Endothelial cell of umbilical vein (primary cell): ENCODE measurements at regions not wholly inside any gene's neighbourhood (a gene's known extent, or its start where the extent isn't known, plus 50 kb on each side); places are given as distances from the start of the nearest gene placed in this dataset.

Source experiments
- BruUV-seq: library from RNA; stranded (reverse); fragments of 400-500 nt; replicated peaks from 2 replicates; lab custom pipeline; 2021; lab: Mats Ljungman, UMichigan
- CTCF ChIA-PET: fragments of 300-600, 350-600 bp; sonication (Branson Sonifier 250); formaldehyde crosslinking; loops from one replicate; lab custom pipeline; 2021; ENCODE audit warnings: antibody characterized with exemption, inconsistent platforms; lab: Charles Lee
- POLR2A ChIA-PET: fragments of 300-600, 350-600 bp; sonication (Branson Sonifier 250); formaldehyde crosslinking; loops from one replicate; lab custom pipeline; 2021; ENCODE audit warnings: antibody characterized with exemption, inconsistent platforms; lab: Charles Lee
- DNase-seq: peaks from one replicate; pipeline ENCODE4 v3.0.0-alpha.2; 2011; ENCODE audit warnings: low read depth, low spot score
- FAIRE-seq: peaks from 2 replicates; lab custom pipeline; 2011; peaks lifted over from hg19 to GRCh38; lab: Jason Lieb, UNC
- H2AFZ ChIP-seq: 2 replicates; pipeline ENCODE4 v1.6.0; 2012; ENCODE audit warnings: low read depth, low read length, control low read depth, inconsistent platforms
- H3K27ac ChIP-seq: 2 replicates; pipeline ENCODE4 v1.5.1; 2011; ENCODE audit warnings: low read depth, mild to moderate bottlenecking, control low read depth, low read length, moderate library complexity; ENCODE audit not compliant: insufficient read depth
- H3K27me3 ChIP-seq, 2 experiments: 2 replicates each; pipeline versions ENCODE4 v1.6.0 to v1.6.1; 2011; ENCODE audit warnings: low read length in 2 of 2, mixed read lengths in 1 of 2; ENCODE audit not compliant: control insufficient read depth in 2 of 2, insufficient read depth in 2 of 2
- H3K36me3 ChIP-seq, 2 experiments: 2 replicates in 1 of 2; 3 replicates in 1 of 2; pipeline ENCODE4 v1.5.1; 2011; ENCODE audit warnings: low read length in 2 of 2, mild to moderate bottlenecking in 1 of 2, moderate library complexity in 1 of 2; ENCODE audit not compliant: control insufficient read depth in 2 of 2, insufficient read depth in 2 of 2; ENCODE audit errors: extremely low read depth in 1 of 2
- H3K4me1 ChIP-seq: 3 replicates; pipeline ENCODE4 v1.5.1; 2011; ENCODE audit warnings: mild to moderate bottlenecking, low read length; ENCODE audit not compliant: control insufficient read depth, insufficient read depth; ENCODE audit errors: extremely low read depth
- H3K4me2 ChIP-seq: 2 replicates; pipeline ENCODE4 v1.6.1; 2011; ENCODE audit warnings: low read length, control low read depth, mixed read lengths; ENCODE audit not compliant: insufficient read depth
- H3K4me3 ChIP-seq, 3 experiments: fragments of 200-600 bp in 1 of 3; sonication (generic), shearing (Covaris generic) in 1 of 3; replicated peaks in 1 of 3; 2 replicates each; pipeline ENCODE4 v1.5.1; 2011 to 2016; ENCODE audit warnings: control low read depth in 3 of 3, low read length in 3 of 3, mild to moderate bottlenecking in 2 of 3, inconsistent platforms in 1 of 3, low read depth in 1 of 3, moderate library complexity in 1 of 3; ENCODE audit not compliant: insufficient read depth in 1 of 3
- H3K79me2 ChIP-seq: 2 replicates; pipeline ENCODE4 v1.6.0; 2012; ENCODE audit warnings: low read length, inconsistent platforms; ENCODE audit not compliant: control insufficient read depth, insufficient read depth
- H3K9ac ChIP-seq: replicated peaks from 2 replicates; pipeline ENCODE3; 2011; ENCODE audit warnings: low read length, control low read depth; ENCODE audit not compliant: insufficient read depth; ENCODE audit errors: extremely low read depth
- H3K9me1 ChIP-seq: replicated peaks from 3 replicates; pipeline ENCODE4 v1.6.0; 2011; ENCODE audit warnings: mild to moderate bottlenecking, low read length; ENCODE audit not compliant: control insufficient read depth, insufficient read depth; ENCODE audit errors: extremely low read depth
- H3K9me3 ChIP-seq: replicated peaks from 2 replicates; pipeline ENCODE4 v1.5.1; 2012; ENCODE audit warnings: low read length, inconsistent platforms; ENCODE audit not compliant: control insufficient read depth, insufficient read depth
- H4K20me1 ChIP-seq: replicated peaks from 2 replicates; pipeline ENCODE3; 2011; ENCODE audit warnings: mild to moderate bottlenecking, low read length; ENCODE audit not compliant: control insufficient read depth, insufficient read depth; ENCODE audit errors: extremely low read depth
- EZH2 ChIP-seq: IDR thresholded peaks from 2 replicates; pipeline ENCODE4 v1.6.1; 2012; ENCODE audit warnings: borderline replicate concordance, low read depth, mild to moderate bottlenecking, moderate library complexity, low read length, inconsistent platforms; ENCODE audit not compliant: severe bottlenecking
- FOS ChIP-seq: IDR thresholded peaks from 2 replicates; pipeline ENCODE4 v1.6.1; 2011; ENCODE audit warnings: mild to moderate bottlenecking, low read length, moderate library complexity, borderline replicate concordance; ENCODE audit not compliant: insufficient read depth
- GATA2 ChIP-seq: IDR thresholded peaks from 2 replicates; pipeline ENCODE4 v1.7.0; 2011; ENCODE audit warnings: low read depth, mild to moderate bottlenecking, moderate library complexity, mixed read lengths, low read length; ENCODE audit not compliant: insufficient read length, insufficient read depth
- JUN ChIP-seq: IDR thresholded peaks from 2 replicates; pipeline ENCODE4 v1.6.1; 2011; ENCODE audit warnings: borderline replicate concordance, low read depth; ENCODE audit not compliant: insufficient read length, insufficient read depth
- MAX ChIP-seq: IDR thresholded peaks from 2 replicates; pipeline ENCODE4 v1.6.1; 2011; ENCODE audit not compliant: insufficient read depth, insufficient read length
- MYC ChIP-seq: IDR thresholded peaks from one replicate; pipeline ENCODE4 v1.6.1; 2011; ENCODE audit warnings: mild to moderate bottlenecking, low read depth, low read length
- POLR2A ChIP-seq: IDR thresholded peaks from 2 replicates; pipeline ENCODE4 v1.6.1; 2012; ENCODE audit warnings: low read depth, mild to moderate bottlenecking, control low read depth, low read length
- POLR2AphosphoS5 ChIP-seq: IDR thresholded peaks from 2 replicates; pipeline ENCODE4 v1.6.1; 2012; ENCODE audit warnings: low read depth, mild to moderate bottlenecking, control low read depth, low read length, moderate library complexity; ENCODE audit not compliant: insufficient read depth
- dilution Hi-C: fragments of 300-500 bp; cut with MboI; formaldehyde crosslinking; loops from one replicate; pipeline ENCODE4 v1.15.0; 2019; ENCODE audit warnings: low sequenced_read_pairs; ENCODE audit not compliant: extremely low pct_ligation_motif_present
- intact Hi-C: fragments of 100-400 bp; cut with micrococcal nuclease; formaldehyde crosslinking; loops from one replicate; pipeline ENCODE4 v1.10.0; 2022
- TF ChIP-seq, protein P1 (sequence below), 2 donors: IDR thresholded peaks; 1 replicate in 1 of 2; 2 replicates in 1 of 2; pipeline ENCODE4 v1.5.1; 2011; ENCODE audit warnings: low read length in 2 of 2, mild to moderate bottlenecking in 2 of 2, moderate library complexity in 2 of 2, control low read depth in 1 of 2, inconsistent platforms in 1 of 2, low read depth in 1 of 2; ENCODE audit not compliant: insufficient read depth in 1 of 2; ENCODE audit errors: extremely low read depth in 1 of 2

DNA sequence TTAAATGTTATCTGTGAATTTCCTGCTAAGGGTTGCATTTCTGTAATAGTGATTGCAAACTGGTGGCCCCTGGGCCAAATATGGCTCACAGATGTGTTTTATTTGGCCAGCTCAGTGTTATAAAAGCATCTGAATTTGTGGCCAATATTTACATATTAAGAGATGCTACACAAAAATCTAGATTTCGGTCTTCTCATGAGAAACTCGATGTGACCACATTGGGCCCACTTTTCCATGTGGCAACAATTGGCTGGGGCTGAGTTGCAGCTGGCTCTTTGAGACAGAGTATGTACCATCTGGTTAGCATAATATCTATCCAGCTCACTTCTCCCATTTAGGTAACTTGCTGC lies 244.5 kb upstream of the POU2AF2 start:
- Histone ChIP-seq H3K27me3 (no peaks in the 10 kb centered on the region), H3K9me1 (no peaks in the 10 kb centered on the region), H3K4me3 (no peak overlapping the region), H4K20me1 (no peaks in the 10 kb centered on the region), H3K4me1 (no peaks in the 10 kb centered on the region), H3K4me2 (no peak overlapping the region), H3K36me3 (no peaks in the 10 kb centered on the region), H3K79me2 (no peaks in the 10 kb centered on the region), H2AFZ (no peak overlapping the region), H3K9me3 (no peaks in the 10 kb centered on the region), H3K27ac (no peak overlapping the region), H3K9ac (no peak overlapping the region)
- no TSS peak for BruUV-seq
- CTCF ChIA-PET = no interaction called here
- FAIRE-seq = no peak
- intact Hi-C loops = no loop called here
- dilution Hi-C loops = no loop called here
- TF ChIP-seq, protein P1, sequence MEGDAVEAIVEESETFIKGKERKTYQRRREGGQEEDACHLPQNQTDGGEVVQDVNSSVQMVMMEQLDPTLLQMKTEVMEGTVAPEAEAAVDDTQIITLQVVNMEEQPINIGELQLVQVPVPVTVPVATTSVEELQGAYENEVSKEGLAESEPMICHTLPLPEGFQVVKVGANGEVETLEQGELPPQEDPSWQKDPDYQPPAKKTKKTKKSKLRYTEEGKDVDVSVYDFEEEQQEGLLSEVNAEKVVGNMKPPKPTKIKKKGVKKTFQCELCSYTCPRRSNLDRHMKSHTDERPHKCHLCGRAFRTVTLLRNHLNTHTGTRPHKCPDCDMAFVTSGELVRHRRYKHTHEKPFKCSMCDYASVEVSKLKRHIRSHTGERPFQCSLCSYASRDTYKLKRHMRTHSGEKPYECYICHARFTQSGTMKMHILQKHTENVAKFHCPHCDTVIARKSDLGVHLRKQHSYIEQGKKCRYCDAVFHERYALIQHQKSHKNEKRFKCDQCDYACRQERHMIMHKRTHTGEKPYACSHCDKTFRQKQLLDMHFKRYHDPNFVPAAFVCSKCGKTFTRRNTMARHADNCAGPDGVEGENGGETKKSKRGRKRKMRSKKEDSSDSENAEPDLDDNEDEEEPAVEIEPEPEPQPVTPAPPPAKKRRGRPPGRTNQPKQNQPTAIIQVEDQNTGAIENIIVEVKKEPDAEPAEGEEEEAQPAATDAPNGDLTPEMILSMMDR (IDR thresholded peaks at IDR 0.05; ENCODE audit: extremely low read depth in 1 of 2, insufficient read depth in 1 of 2, low read depth in 1 of 2, low read length in 2 of 2) = no peak
- no peak for TF ChIP-seq MAX
- no peak for TF ChIP-seq FOS
- no peak for TF ChIP-seq POLR2A
- no peak for TF ChIP-seq EZH2
- no peak for TF ChIP-seq JUN
- no peak for TF ChIP-seq GATA2
- TF ChIP-seq MYC = no peak
- no peak for TF ChIP-seq POLR2AphosphoS5
- POLR2A ChIA-PET = no interaction called here
- DNase-seq = no peak
